Neural cell (in vitro differentiated cells): ENCODE measurements at regions not wholly inside any gene's neighbourhood (a gene's known extent, or its start where the extent isn't known, plus 50 kb on each side); places are given as distances from the start of the nearest gene placed in this dataset.

ENCODE experiments used
- H2AFZ ChIP-seq: fragments of 200-600, 300-800 bp; sonication (generic), shearing (Covaris generic); 2 replicates; pipeline ENCODE4 v1.6.0; 2014; ENCODE audit warnings: low read depth, mild to moderate bottlenecking, antibody characterized with exemption, low read length, moderate library complexity
- H3F3A ChIP-seq: fragments of 200-600 bp; shearing (Covaris generic); 2 replicates; pipeline ENCODE4 v1.6.1; 2016; ENCODE audit warnings: mild to moderate bottlenecking, moderate library complexity, mixed read lengths, antibody characterized with exemption, low read length; ENCODE audit not compliant: insufficient read depth, poor library complexity, severe bottlenecking
- H3K27ac ChIP-seq: fragments of 200-600, 300-800 bp; sonication (generic), shearing (Covaris generic); 2 replicates; pipeline ENCODE4 v1.5.1; 2014; ENCODE audit warnings: mild to moderate bottlenecking, low read length, moderate library complexity
- H3K27me3 ChIP-seq: fragments of 300-800, 200-600 bp; sonication (generic), shearing (Covaris generic); 2 replicates; pipeline ENCODE4 v1.6.0; 2014; ENCODE audit warnings: mild to moderate bottlenecking, low read depth, low read length, moderate library complexity; ENCODE audit not compliant: insufficient read depth
- H3K36me3 ChIP-seq: fragments of 300-800, 200-600 bp; sonication (generic), shearing (Covaris generic); 2 replicates; pipeline ENCODE4 v1.5.1; 2014; ENCODE audit warnings: mild to moderate bottlenecking, antibody characterized with exemption, low read length, moderate library complexity; ENCODE audit not compliant: insufficient read depth
- H3K4me2 ChIP-seq: fragments of 300-800, 200-600 bp; sonication (generic), shearing (Covaris generic); 2 replicates; pipeline ENCODE4 v1.6.0; 2014; ENCODE audit warnings: mild to moderate bottlenecking, low read length
- H3K4me3 ChIP-seq: fragments of 300-800, 200-600 bp; sonication (generic), shearing (Covaris generic); 2 replicates; pipeline ENCODE4 v1.5.1; 2014; ENCODE audit warnings: mild to moderate bottlenecking, low read length, moderate library complexity
- H3K79me2 ChIP-seq: fragments of 200-600 bp; shearing (Covaris generic); replicated peaks from 2 replicates; pipeline ENCODE4 v1.6.0; 2014; ENCODE audit warnings: mild to moderate bottlenecking, low read length, moderate library complexity; ENCODE audit not compliant: insufficient read depth
- H3K9ac ChIP-seq: fragments of 300-800, 200-600 bp; sonication (generic), shearing (Covaris generic); 2 replicates; pipeline ENCODE4 v1.6.1; 2016; ENCODE audit warnings: mild to moderate bottlenecking, low read length, mixed read lengths
- H3K9me2 ChIP-seq: fragments of 200-600 bp; shearing (Covaris generic); 2 replicates; pipeline ENCODE4 v1.6.1; 2016; ENCODE audit warnings: mild to moderate bottlenecking, low read length, mixed read lengths; ENCODE audit not compliant: insufficient read depth
- H3K9me3 ChIP-seq: fragments of 200-600, 300-800 bp; sonication (generic), shearing (Covaris generic); 2 replicates; pipeline ENCODE4 v1.6.1; 2016; ENCODE audit warnings: mild to moderate bottlenecking, mixed run types, low read length, moderate library complexity, mixed read lengths
- H4K20me1 ChIP-seq: fragments of 200-600 bp; shearing (Covaris generic); 2 replicates; pipeline ENCODE4 v1.6.1; 2016; ENCODE audit warnings: mild to moderate bottlenecking, mixed run types; ENCODE audit not compliant: insufficient read depth
- EP300 ChIP-seq: fragments of 450-650 bp; conservative IDR thresholded peaks from 2 replicates; pipeline ENCODE4 v1.6.1; 2014; ENCODE audit warnings: antibody characterized with exemption, mild to moderate bottlenecking, moderate library complexity; ENCODE audit not compliant: poor library complexity, severe bottlenecking
- EZH2 ChIP-seq: fragments of 200-600, 300-800 bp; shearing (Covaris generic), sonication (generic); IDR thresholded peaks from 2 replicates; pipeline ENCODE4 v1.6.1; 2014; ENCODE audit warnings: antibody characterized with exemption, low read length, borderline replicate concordance, mild to moderate bottlenecking; ENCODE audit not compliant: insufficient read depth, poor library complexity, severe bottlenecking
- MXI1 ChIP-seq: fragments of 450-650 bp; conservative IDR thresholded peaks from 2 replicates; pipeline ENCODE4 v1.6.1; 2014; ENCODE audit warnings: antibody characterized with exemption, mild to moderate bottlenecking; ENCODE audit not compliant: poor library complexity, severe bottlenecking
- POLR2AphosphoS5 ChIP-seq: IDR thresholded peaks from 2 replicates; pipeline ENCODE4 v1.6.1; 2012
- RAD21 ChIP-seq: fragments of 450-650 bp; conservative IDR thresholded peaks from 2 replicates; pipeline ENCODE4 v1.6.1; 2014; ENCODE audit warnings: antibody characterized with exemption, mild to moderate bottlenecking, moderate library complexity
- REST ChIP-seq: IDR thresholded peaks from 2 replicates; pipeline ENCODE4 v1.6.1; 2012; ENCODE audit warnings: borderline replicate concordance
- SMC3 ChIP-seq: fragments of 450-650 bp; conservative IDR thresholded peaks from 2 replicates; pipeline ENCODE4 v1.6.1; 2014; ENCODE audit warnings: antibody characterized with exemption, mild to moderate bottlenecking, moderate library complexity; ENCODE audit not compliant: poor library complexity
- TAF1 ChIP-seq: IDR thresholded peaks from 2 replicates; pipeline ENCODE4 v1.6.1; 2012; ENCODE audit warnings: low read depth
- TF ChIP-seq, protein P1 (sequence below): fragments of 450-650 bp; IDR thresholded peaks from 2 replicates; pipeline ENCODE4 v1.5.1; 2014; ENCODE audit warnings: antibody characterized with exemption, mild to moderate bottlenecking, moderate library complexity; ENCODE audit not compliant: poor library complexity, severe bottlenecking

DNA sequence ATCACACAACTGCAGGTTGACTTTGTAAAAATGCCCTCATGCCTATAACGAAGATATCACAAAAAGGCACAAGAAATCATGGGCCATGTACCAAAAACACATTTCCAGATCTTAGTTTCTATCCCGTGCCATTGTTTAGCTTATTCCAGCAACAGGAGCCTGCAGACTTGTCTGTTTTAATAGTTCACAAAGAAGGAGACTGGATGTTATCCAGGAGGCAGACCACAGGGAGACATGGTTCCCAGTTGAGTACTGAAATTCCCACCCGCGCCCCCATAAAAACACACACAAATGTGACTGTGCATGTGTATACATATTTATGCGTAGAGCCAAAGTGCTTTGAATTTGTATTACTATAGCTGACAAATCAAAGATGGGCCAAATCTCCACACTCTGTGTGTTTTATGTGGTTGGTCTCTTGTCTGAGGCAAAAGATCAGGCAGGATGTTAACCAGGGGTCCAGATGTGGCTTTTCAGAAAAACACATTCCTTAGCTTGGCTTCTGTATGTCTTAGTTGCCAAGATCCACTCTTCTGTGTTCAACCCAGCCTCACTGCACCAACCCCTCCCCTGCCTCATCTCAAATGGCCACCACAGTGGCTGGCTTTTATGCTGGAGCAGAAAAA, 469.2 kb upstream of the DIPK2B start:
- Histone ChIP-seq H3K4me2 (no peak overlapping the region), H3K79me2 (no peaks in the 10 kb centered on the region), H3K36me3 (no peaks in the 10 kb centered on the region), H3K4me3 (no peak overlapping the region), H3F3A (no peaks in the 10 kb centered on the region), H3K9ac (no peak overlapping the region), H3K9me2 (no peaks in the 10 kb centered on the region), H4K20me1 (no peaks in the 10 kb centered on the region), H3K9me3 (no peaks in the 10 kb centered on the region), H2AFZ (no peak overlapping the region), H3K27me3 (no peaks in the 10 kb centered on the region), H3K27ac (no peak overlapping the region)
- TF ChIP-seq EP300 = no peak
- no peak for TF ChIP-seq MXI1
- TF ChIP-seq SMC3 = no peak
- TF ChIP-seq EZH2 = no peak
- TF ChIP-seq REST = no peak

DNA sequence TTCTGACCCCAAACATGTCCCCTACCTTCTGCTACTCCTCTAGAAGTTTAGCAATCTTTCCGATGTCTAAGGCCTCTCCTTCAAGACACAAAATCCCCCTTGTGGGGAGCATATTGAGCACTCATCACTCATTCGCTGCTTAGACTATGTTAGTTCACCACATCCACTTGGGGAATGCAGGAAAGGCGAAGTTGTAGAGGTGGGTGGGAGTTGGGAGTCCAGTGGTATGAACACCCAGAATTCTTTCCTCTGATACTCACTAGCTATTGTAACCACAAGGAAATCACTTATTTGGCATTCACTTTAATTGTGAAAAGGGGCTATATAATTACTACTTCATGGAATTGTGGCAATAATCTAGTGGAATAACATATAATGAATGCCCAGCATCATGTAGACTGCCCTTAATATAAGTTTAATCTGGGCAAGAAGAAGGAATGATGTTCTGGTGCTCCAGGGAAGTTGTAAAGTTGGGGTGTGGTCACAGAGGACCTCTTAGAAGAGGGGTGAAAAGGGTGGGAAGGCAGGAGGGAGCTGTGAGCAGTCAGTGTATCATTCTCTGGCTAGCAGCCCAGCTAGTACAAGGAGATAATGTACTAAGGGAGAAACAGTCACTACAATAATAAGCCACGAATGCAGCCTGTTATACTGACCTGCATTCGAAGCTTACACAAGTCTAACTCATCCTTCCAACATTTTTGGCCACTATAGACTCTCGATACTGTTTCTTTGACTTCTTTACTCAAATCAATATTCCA, 468.2 kb upstream of the DIPK2B start:
- H3K9ac ChIP-seq = no peak overlapping the region
- TF ChIP-seq RAD21 (no peak), EZH2 (no peak), TAF1 (no peak), EP300 (no peak), MXI1 (no peak), REST (no peak), SMC3 (no peak), POLR2AphosphoS5 (no peak)
- TF ChIP-seq, protein P1, sequence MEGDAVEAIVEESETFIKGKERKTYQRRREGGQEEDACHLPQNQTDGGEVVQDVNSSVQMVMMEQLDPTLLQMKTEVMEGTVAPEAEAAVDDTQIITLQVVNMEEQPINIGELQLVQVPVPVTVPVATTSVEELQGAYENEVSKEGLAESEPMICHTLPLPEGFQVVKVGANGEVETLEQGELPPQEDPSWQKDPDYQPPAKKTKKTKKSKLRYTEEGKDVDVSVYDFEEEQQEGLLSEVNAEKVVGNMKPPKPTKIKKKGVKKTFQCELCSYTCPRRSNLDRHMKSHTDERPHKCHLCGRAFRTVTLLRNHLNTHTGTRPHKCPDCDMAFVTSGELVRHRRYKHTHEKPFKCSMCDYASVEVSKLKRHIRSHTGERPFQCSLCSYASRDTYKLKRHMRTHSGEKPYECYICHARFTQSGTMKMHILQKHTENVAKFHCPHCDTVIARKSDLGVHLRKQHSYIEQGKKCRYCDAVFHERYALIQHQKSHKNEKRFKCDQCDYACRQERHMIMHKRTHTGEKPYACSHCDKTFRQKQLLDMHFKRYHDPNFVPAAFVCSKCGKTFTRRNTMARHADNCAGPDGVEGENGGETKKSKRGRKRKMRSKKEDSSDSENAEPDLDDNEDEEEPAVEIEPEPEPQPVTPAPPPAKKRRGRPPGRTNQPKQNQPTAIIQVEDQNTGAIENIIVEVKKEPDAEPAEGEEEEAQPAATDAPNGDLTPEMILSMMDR = no peak
- no peaks in the 10 kb centered on the region for H3K27me3 ChIP-seq
- H4K20me1 ChIP-seq = no peaks in the 10 kb centered on the region
- no peaks in the 10 kb centered on the region for H3K36me3 ChIP-seq
- H3K27ac ChIP-seq = no peak overlapping the region
- H3K9me3 ChIP-seq = no peaks in the 10 kb centered on the region
- no peak overlapping the region for H3K4me2 ChIP-seq
- no peak overlapping the region for H3K4me3 ChIP-seq
- H3K9me2 ChIP-seq = no peaks in the 10 kb centered on the region
- H3F3A ChIP-seq = no peaks in the 10 kb centered on the region
- no peaks in the 10 kb centered on the region for H3K79me2 ChIP-seq
- H2AFZ ChIP-seq = no peak overlapping the region
